Left lobe of liver (tissue), 2 donors: ENCODE measurements at regions not wholly inside any gene's neighbourhood (a gene's known extent, or its start where the extent isn't known, plus 50 kb on each side); places are given as distances from the start of the nearest gene placed in this dataset.
"Not testable (repeated sequence)": the region's sequence is repeated elsewhere in the genome, so short reads cannot be mapped to it uniquely, and the experiment has no call there.

Source experiments
- ATAC-seq: fragments of 200-7000 bp; cut with Tn5 transposase; one replicate; pipeline ENCODE4 v1.9.1; 2020; ENCODE audit warnings: mild to moderate bottlenecking, moderate library complexity
- DNase-seq: peaks from one replicate; pipeline ENCODE4 v3.0.0-alpha.2; 2020; ENCODE audit warnings: low spot score
- donor health status: DM: no; HTN: no; CAD: no; lungs with moderate emphysema.
- donor health status: DM: no; HTN: yes; CAD: no.

- ATAC-seq = no peak
- DNase-seq = no peak
These were observed 572.7 kb downstream of the PIK3C3 start for GRCh38 chr18:42527766-42528165.

GRCh38 chr18:42530276-42530675 is 575.2 kb downstream of the PIK3C3 start:
- ATAC-seq = no peak
- DNase-seq = no peak

GRCh38 chr18:42532119-42532518 is 577.1 kb downstream of the PIK3C3 start:
- ATAC-seq = no peak
- DNase-seq = no peak

GRCh38 chr18:42533009-42533575 is 578.1 kb downstream of the PIK3C3 start:
- no peak for ATAC-seq
- DNase-seq = no peak

GRCh38 chr18:42533616-42534015 is 578.6 kb downstream of the PIK3C3 start:
- DNase-seq (no peak), ATAC-seq (no peak)

GRCh38 chr18:42534313-42534712 is 579.3 kb downstream of the PIK3C3 start:
- ATAC-seq = no peak
- no peak for DNase-seq

- ATAC-seq = no peak
- no peak for DNase-seq
These were observed 579.0 kb downstream of the RIT2 start for GRCh38 chr18:42536442-42536841.

GRCh38 chr18:42537291-42537690 is 578.2 kb downstream of the RIT2 start:
- DNase-seq = no peak
- ATAC-seq = no peak

GRCh38 chr18:42544901-42545300 is 570.6 kb downstream of the RIT2 start:
- ATAC-seq = no peak
- no peak for DNase-seq

- no peak for ATAC-seq
- no peak for DNase-seq
These were observed 569.7 kb downstream of the RIT2 start for GRCh38 chr18:42545825-42546224.

GRCh38 chr18:42548493-42548892 is 567.0 kb downstream of the RIT2 start:
- ATAC-seq (peak; percentile 63), DNase-seq (no peak)

- ATAC-seq = no peak
- no peak for DNase-seq
These were observed 565.9 kb downstream of the RIT2 start for GRCh38 chr18:42549596-42549995.

- not testable (repeated sequence) for ATAC-seq, DNase-seq
These were observed 562.9 kb downstream of the RIT2 start for GRCh38 chr18:42552559-42552958.

- DNase-seq = no peak
- no peak for ATAC-seq
These were observed 556.3 kb downstream of the RIT2 start for GRCh38 chr18:42559069-42559690.

GRCh38 chr18:42561521-42561920 is 554.0 kb downstream of the RIT2 start:
- ATAC-seq = no peak
- DNase-seq = no peak

GRCh38 chr18:42563995-42564394 is 551.5 kb downstream of the RIT2 start:
- DNase-seq (no peak), ATAC-seq (no peak)

- DNase-seq (no peak), ATAC-seq (no peak)
These were observed 550.7 kb downstream of the RIT2 start for GRCh38 chr18:42564761-42565160.

GRCh38 chr18:42568773-42569172 is 546.7 kb downstream of the RIT2 start:
- ATAC-seq (no peak), DNase-seq (no peak)

- ATAC-seq = no peak
These were observed 540.6 kb downstream of the RIT2 start for GRCh38 chr18:42574871-42575270.

GRCh38 chr18:42576124-42576523 is 539.4 kb downstream of the RIT2 start:
- DNase-seq = no peak
- no peak for ATAC-seq

More at GRCh38 chr18:42574871-42575270, 540.6 kb downstream of the RIT2 start:
- no peak for DNase-seq

- ATAC-seq = no peak
- no peak for DNase-seq
These were observed 536.7 kb downstream of the RIT2 start for GRCh38 chr18:42578792-42579191.

- no peak for ATAC-seq
- no peak for DNase-seq
These were observed 533.2 kb downstream of the RIT2 start for GRCh38 chr18:42582266-42582665.

- no peak for DNase-seq
- peak; percentile 75 for ATAC-seq
These were observed 532.2 kb downstream of the RIT2 start for GRCh38 chr18:42583283-42583731.
